ENCODE measurements at regions not wholly inside any gene's neighbourhood (a gene's known extent, or its start where the extent isn't known, plus 50 kb on each side); places are given as distances from the start of the nearest gene placed in this dataset.

DNA sequence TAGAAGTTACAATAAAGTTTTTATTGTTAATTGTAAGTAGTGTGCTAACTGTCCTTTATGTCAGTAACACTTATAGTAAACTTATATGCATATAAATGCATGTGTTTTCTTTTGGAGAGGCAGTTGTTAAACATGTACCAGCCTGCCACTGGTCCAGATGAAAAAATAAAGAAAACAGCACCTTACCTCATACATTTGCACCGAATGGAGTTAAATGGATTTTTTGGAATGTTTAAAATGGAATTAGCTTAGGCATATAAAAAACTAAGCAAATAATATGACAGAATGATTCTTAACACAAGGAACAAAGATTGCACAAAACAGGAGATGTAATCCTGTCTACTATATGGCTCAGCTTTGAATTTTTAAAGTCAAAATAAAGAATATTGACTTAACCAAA, 50.2 kb upstream of the ALDH1A3 start:
- DNase-seq = no peak

Data from cerebellar nuclear complex (tissue), 1 donor.